Adrenal gland (tissue), 9 donors: ENCODE measurements at regions not wholly inside any gene's neighbourhood (a gene's known extent, or its start where the extent isn't known, plus 50 kb on each side); places are given as distances from the start of the nearest gene placed in this dataset.

ENCODE experiments used
- DNase-seq, 7 donors: peaks; one replicate each; pipeline ENCODE4 v3.0.0-alpha.2; 2019 to 2020
- H3K27ac ChIP-seq, 5 donors: fragments of 200-600 bp; sonication (generic) in 4 of 5; 1 replicate in 3 of 5; 2 replicates in 2 of 5; pipeline versions ENCODE4 v1.5.1 to v1.8.0; 2016 to 2020; ENCODE audit warnings: mild to moderate bottlenecking in 1 of 5
- H3K27me3 ChIP-seq: fragments of 200-600 bp; 2 replicates; pipeline ENCODE4 v1.8.0; 2021
- H3K36me3 ChIP-seq, 2 donors: fragments of 200-600 bp; replicated peaks in 1 of 2; 1 replicate in 1 of 2; 2 replicates in 1 of 2; pipeline versions ENCODE4 v1.5.1 to v1.8.0; 2018 to 2022
- H3K4me1 ChIP-seq, 2 donors: fragments of 200-600 bp; replicated peaks in 1 of 2; 1 replicate in 1 of 2; 2 replicates in 1 of 2; pipeline versions ENCODE4 v1.5.1 to v1.8.0; 2018 to 2021
- H3K4me3 ChIP-seq, 4 donors: fragments of 200-600 bp; sonication (generic) in 3 of 4; one replicate each; pipeline ENCODE4 v1.5.1; 2016 to 2018
- H3K9me3 ChIP-seq, 3 donors: fragments of 200-600 bp; sonication (generic) in 1 of 3; replicated peaks in 1 of 3; 1 replicate in 2 of 3; 2 replicates in 1 of 3; pipeline versions ENCODE4 v1.5.1 to v1.8.0; 2016 to 2021
- POLR2A ChIP-seq, 2 donors: fragments of 450-650 bp; IDR thresholded peaks; one replicate each; pipeline ENCODE4 v1.6.1; 2017; ENCODE audit warnings: antibody characterized with exemption in 2 of 2, mild to moderate bottlenecking in 2 of 2, moderate library complexity in 1 of 2
- WGBS, 4 donors: extraction: QIAGEN DNeasy Blood & Tissue Kit in 2 of 4; methylation state at CpG; one replicate each; pipeline versions ENCODE4 v1.1.5 to v1.1.7; 2013 to 2017; 5-methylcytosine and 5-hydroxymethylcytosine counted together
- intact Hi-C, 2 donors: fragments of 100-400 bp; cut with DNase I; formaldehyde crosslinking; loops; one replicate each; pipeline versions ENCODE4 v1.14.1 to v1.15.0; 2022 to 2023
- TF ChIP-seq, protein P1 (sequence below), 6 experiments: fragments of 450-650 bp in 4 of 6; fragments of 200-600 bp in 2 of 6; sonication (generic) in 1 of 6; IDR thresholded peaks; 1 replicate in 5 of 6; 2 replicates in 1 of 6; pipeline versions ENCODE4 v1.5.1 to v1.8.0; 2016 to 2021; ENCODE audit warnings: antibody characterized with exemption in 6 of 6, mild to moderate bottlenecking in 2 of 6, moderate library complexity in 1 of 6
- donor health status: healthy with polysubstance abuse.
- donor health status: Bipolar disorder and iron deficiency.
- donor health status: DM: yes; HTN: yes; CAD: no.
- donor health status: DM: no; HTN: no; CAD: no.
- donor health status: DM: no; HTN: no; CAD: no.

DNA sequence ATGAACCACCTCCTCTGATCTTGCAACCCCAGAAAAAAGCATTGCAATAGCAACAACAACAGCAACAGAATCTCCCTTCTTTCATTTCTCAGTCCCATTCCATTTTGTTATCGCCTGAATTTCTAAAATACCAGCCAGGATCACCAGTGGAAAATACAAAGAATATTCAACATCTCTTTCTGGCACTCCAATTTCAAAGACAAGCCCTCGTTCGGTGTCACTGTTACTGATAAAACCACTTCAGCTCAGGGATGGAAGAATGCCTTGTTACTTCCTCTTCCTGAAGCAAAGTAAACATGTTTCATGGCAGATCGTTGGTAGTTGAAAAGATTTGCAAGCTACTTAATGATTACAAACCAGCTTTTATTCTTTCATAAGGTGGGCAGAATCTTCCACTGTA, 94.0 kb upstream of the SPTLC3 start:
- H3K9me3 ChIP-seq, result no peaks in the 10 kb centered on the region
- no peak for DNase-seq
- H3K27ac ChIP-seq, result no peak overlapping the region
- 40 to 46% (median 43%) methylated on average over 4 of the region's 4 CpGs for WGBS, 4 donors
- H3K4me1 ChIP-seq, result no peaks in the 10 kb centered on the region
- H3K27me3 ChIP-seq, result no peaks in the 10 kb centered on the region
- no peaks in the 10 kb centered on the region for H3K36me3 ChIP-seq
- H3K4me3 ChIP-seq, result no peak overlapping the region
- no peak for TF ChIP-seq POLR2A (IDR thresholded peaks at IDR 0.05)
- TF ChIP-seq, protein P1, sequence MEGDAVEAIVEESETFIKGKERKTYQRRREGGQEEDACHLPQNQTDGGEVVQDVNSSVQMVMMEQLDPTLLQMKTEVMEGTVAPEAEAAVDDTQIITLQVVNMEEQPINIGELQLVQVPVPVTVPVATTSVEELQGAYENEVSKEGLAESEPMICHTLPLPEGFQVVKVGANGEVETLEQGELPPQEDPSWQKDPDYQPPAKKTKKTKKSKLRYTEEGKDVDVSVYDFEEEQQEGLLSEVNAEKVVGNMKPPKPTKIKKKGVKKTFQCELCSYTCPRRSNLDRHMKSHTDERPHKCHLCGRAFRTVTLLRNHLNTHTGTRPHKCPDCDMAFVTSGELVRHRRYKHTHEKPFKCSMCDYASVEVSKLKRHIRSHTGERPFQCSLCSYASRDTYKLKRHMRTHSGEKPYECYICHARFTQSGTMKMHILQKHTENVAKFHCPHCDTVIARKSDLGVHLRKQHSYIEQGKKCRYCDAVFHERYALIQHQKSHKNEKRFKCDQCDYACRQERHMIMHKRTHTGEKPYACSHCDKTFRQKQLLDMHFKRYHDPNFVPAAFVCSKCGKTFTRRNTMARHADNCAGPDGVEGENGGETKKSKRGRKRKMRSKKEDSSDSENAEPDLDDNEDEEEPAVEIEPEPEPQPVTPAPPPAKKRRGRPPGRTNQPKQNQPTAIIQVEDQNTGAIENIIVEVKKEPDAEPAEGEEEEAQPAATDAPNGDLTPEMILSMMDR (IDR thresholded peaks at IDR 0.05), result no peak
- intact Hi-C loops, result no loop called here

DNA sequence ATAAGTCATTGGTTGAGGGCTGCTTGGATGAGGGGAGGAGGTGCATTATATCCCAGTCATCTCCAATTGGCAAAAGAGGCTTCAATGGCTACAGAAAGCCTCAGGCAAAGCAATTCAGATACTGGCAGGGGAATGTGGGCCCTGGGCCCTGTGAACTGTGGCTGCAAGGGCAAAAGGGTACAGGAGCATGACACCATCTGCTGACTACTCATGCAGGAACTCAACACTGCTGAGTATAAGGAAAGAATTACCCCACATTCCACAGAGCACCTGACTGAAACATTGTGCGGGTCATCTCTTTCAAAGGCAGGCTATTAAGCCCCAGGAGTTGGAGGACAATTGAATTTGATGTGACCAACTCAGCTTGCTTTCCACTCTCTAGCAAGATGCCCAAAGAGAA, 92.1 kb upstream of the SPTLC3 start:
- H3K27ac ChIP-seq, result no peak overlapping the region
- no peak for DNase-seq
- intact Hi-C loops, result no loop called here
- H3K4me1 ChIP-seq, result no peaks in the 10 kb centered on the region
- H3K27me3 ChIP-seq, result no peaks in the 10 kb centered on the region
- 69 to 86% (median 77%) methylated on average over 1 of the region's 1 CpG for WGBS, 4 donors
- TF ChIP-seq POLR2A (IDR thresholded peaks at IDR 0.05), result no peak
- TF ChIP-seq, protein P1 (IDR thresholded peaks at IDR 0.05), result no peak
- H3K4me3 ChIP-seq, result no peak overlapping the region
- no peaks in the 10 kb centered on the region for H3K9me3 ChIP-seq
- H3K36me3 ChIP-seq, result no peaks in the 10 kb centered on the region

DNA sequence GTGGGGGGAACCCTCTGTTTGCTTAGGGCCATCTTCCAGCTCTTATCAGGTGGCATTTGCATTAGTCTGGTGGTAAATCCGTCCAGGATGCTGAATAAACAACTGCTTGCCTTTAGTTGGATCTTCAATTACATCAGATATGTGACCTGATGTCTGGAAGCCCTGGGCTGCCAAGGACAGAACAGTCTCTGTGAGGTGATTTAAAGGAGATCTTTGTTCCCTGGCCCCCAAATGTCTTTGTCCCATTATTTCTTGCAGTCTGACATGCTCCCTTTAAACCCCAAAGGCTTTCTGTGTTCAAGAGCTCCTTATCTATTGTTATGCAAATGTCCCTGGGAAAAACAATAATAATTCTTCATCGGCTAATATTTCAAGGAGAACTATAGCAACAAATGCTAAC, 84.6 kb upstream of the SPTLC3 start:
- DNase-seq, result no peak
- H3K4me1 ChIP-seq, result no peaks in the 10 kb centered on the region
- WGBS, 4 donors, result 7 to 15% (median 12%) methylated on average over 2 of the region's 2 CpGs
- H3K27ac ChIP-seq, result no peak overlapping the region
- intact Hi-C loops, result loop anchor here in 1 of 2 donors (10.0 kb wide), 1 partner anchor 181 kb away; no protein-coding TSS in a partner anchor
- no peaks in the 10 kb centered on the region for H3K9me3 ChIP-seq
- H3K27me3 ChIP-seq, result no peaks in the 10 kb centered on the region
- TF ChIP-seq POLR2A (IDR thresholded peaks at IDR 0.05), result no peak
- TF ChIP-seq, protein P1 (IDR thresholded peaks at IDR 0.05), result no peak
- H3K36me3 ChIP-seq, result no peaks in the 10 kb centered on the region
- no peak overlapping the region for H3K4me3 ChIP-seq

DNA sequence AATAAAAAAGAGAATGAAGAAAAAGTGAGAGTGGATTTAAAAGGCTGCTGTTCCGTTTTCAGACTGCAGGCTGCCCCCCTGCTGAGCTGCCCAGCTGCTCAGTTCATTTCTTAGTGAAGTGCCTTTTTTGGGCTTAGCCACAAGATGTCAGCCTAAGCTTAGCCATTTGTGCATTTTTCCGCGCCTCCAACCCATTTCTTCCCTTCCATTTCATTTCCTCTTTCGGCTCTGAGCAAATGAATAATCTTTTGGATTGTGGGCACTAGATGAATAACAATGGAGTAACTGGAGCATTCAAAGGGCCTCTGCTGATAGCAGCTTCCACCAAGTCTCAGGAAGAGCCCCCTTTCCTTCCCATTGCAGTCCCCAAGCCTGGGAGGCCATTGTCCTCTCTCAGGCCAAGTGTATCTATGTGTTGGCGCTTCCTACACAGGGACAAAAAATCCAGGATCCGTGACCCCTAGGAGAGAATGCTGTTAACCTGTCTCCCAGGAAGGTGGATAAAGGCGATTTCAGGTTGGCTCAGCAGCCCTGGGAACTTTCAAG, 83.5 kb upstream of the SPTLC3 start:
- H3K36me3 ChIP-seq, result no peaks in the 10 kb centered on the region
- H3K4me1 ChIP-seq, result no peaks in the 10 kb centered on the region
- H3K27ac ChIP-seq, result no peak overlapping the region
- H3K4me3 ChIP-seq, result no peak overlapping the region
- 31 to 36% (median 34%) methylated on average over 6 to 7 of the region's 7 CpGs for WGBS, 4 donors
- H3K27me3 ChIP-seq, result no peaks in the 10 kb centered on the region
- DNase-seq, result peak; percentile 36 to 75 (median 55)
- TF ChIP-seq, protein P1 (IDR thresholded peaks at IDR 0.05), result peak; percentile 78 to 91 (median 88)
- TF ChIP-seq POLR2A (IDR thresholded peaks at IDR 0.05), result no peak
- no peaks in the 10 kb centered on the region for H3K9me3 ChIP-seq
- intact Hi-C loops, result loop anchor here (5.0 to 10.0 kb wide), 2 partner anchors 42 to 180 kb away; no protein-coding TSS in a partner anchor
